GDM1 (cell line): ENCODE measurements at regions not wholly inside any gene's neighbourhood (a gene's known extent, or its start where the extent isn't known, plus 50 kb on each side); places are given as distances from the start of the nearest gene placed in this dataset.
"Not testable (repeated sequence)": the region's sequence is repeated elsewhere in the genome, so short reads cannot be mapped to it uniquely, and the experiment has no call there.

ENCODE experiments used
- DNase-seq: peaks from one replicate; lab custom pipeline; 2025; lab: John Stamatoyannopoulos, UW

DNA sequence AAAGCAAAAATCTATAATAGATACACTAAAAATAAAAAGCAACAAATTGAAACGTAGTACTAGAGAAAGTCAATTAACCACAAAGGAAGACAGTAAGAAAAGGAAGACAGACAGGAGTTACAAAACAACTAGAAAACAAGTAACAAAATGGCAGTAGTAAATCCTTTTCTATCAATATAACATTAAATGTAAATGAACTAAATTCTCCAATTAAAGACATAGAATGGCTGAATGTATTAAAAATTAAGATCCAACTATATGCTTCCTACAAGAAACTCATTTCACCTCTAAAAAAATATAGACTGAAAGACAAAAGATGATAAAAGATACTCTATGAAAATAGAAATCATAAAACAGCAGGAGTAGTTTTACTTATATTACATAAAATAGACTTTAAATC is 79.1 kb downstream of the CTH start:
- no peak for DNase-seq

- DNase-seq: no peak
These were observed 84.3 kb downstream of the CTH start for GRCh38 chr1:70495370-70495769.

- DNase-seq: no peak
These were observed 85.1 kb downstream of the CTH start for GRCh38 chr1:70496181-70496580.

- DNase-seq: no peak
These were observed 86.1 kb downstream of the CTH start for GRCh38 chr1:70497152-70497551.

GRCh38 chr1:70498666-70499065 is 87.6 kb downstream of the CTH start:
- no peak for DNase-seq

DNA sequence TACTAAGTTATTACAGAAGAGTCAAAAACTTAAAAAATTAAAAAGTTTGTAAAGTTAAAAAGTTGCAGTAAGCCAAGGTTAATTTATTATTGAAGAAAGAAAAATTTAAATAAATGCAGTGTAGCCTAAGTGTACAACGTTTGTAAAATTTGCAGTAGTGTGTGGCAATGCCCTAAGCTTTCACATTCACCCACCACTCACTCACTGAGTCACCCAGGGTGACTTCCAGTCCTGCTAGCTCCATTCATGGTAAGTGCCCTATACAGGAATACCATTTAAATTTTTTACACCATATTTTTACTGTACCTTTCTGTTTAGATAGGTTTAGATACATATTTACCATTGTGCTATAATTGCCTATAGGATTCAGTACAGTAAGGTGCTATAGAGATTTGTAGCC is 88.6 kb downstream of the CTH start:
- no peak for DNase-seq

DNA sequence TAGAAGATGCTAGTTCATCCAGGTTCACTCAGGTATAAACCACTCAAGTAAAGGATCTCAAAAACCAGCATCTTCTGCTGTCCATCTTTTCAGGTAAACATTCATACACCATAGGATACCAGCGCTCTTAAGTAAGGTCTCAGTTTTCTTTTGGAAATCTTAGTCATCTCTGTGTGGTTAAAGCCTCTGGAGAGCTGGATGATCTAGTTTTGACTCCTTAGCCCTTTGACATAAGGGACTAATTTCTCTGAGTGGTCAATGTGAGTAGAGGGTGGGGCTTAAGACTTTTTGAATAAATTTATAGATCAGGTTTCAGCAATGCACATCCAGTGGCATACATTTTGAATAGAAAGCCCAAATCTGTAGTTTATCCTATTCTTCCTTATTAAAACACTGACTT is 92.3 kb downstream of the CTH start:
- no peak for DNase-seq

GRCh38 chr1:70504176-70504820 is 93.2 kb downstream of the CTH start:
- DNase-seq: no peak

- no peak for DNase-seq
These were observed 93.7 kb downstream of the CTH start for GRCh38 chr1:70504821-70505193.

DNA sequence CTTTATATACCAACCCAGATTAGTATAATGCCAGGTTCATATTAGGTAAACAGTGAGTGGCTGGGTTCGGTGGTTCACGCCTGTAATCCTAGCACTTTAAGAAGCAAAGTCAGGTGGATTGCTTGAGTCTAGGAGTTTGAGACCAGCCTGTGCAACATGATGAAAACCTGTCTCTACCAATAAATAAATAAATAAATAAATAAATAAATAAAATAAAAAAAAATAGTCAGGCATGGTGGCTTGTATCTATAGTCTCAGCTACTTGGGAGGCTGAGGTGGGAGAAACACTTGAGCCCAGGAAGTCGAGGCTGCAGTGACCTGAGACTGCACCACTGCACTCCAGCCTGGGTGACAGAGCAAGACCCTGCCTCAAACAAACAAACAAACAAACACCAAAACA is 96.9 kb downstream of the CTH start:
- not testable (repeated sequence) for DNase-seq

DNA sequence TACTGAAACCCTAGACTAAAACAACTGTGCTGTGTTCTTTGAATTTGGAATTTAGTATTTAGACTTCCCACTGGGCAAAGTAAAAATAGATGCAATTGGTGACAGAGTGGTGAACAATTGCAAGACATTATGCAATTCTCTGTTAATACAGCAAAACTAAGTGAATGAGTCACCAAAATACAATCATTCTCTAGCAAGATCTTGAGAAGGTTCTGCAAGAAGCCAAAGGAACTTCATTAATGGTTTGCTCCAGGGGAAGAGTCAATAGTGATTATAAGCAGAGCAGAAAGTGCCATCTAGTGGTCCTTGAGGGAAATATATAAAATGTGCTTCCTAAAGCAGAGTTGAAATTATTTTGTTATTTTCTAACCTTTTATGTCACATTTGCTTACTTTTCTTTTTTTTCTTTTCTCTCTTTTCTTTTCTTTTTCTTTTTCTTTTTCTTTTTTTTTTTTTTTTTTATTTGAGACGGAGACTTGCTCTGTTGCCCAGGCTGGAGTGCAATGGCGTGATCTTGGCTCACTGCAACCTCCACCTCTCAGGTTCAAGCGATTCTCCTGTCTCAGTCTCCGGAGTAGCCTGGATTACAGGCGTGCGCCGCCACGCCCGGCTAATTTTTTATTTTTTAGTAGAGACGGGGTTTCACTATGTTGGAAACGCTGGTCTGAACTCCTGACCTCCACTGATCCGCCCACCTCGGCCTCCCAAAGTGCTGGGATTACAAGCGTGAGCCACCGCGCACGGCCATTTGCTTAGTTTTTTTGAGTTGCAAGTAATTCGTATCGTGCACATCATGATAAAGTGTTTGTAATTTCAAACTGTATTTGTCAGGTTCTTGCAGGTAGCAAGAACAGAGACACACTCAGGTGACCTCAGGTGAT is 99.2 kb downstream of the CTH start:
- DNase-seq: peak; percentile 11

- DNase-seq: no peak
These were observed 106.4 kb downstream of the CTH start for GRCh38 chr1:70517444-70517843.

DNA sequence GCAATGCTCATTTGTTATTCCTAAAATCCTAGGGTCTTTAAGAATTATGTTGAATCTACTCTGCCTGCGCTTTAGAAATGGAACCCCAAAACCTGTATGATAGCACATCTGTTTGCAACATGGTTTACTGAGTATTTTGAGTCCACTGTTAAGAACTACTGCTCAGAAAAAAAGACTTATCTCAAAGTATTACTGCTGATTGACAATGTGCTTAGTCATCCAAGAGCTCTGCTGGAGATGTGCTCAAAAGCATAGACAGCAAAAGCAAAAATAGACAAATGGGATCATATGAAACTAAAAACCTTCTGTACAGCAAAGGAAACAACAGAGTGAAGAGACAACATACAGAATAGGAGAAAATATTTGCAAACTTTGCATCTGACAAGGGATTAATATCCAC is 107.0 kb downstream of the CTH start:
- no peak for DNase-seq

DNA sequence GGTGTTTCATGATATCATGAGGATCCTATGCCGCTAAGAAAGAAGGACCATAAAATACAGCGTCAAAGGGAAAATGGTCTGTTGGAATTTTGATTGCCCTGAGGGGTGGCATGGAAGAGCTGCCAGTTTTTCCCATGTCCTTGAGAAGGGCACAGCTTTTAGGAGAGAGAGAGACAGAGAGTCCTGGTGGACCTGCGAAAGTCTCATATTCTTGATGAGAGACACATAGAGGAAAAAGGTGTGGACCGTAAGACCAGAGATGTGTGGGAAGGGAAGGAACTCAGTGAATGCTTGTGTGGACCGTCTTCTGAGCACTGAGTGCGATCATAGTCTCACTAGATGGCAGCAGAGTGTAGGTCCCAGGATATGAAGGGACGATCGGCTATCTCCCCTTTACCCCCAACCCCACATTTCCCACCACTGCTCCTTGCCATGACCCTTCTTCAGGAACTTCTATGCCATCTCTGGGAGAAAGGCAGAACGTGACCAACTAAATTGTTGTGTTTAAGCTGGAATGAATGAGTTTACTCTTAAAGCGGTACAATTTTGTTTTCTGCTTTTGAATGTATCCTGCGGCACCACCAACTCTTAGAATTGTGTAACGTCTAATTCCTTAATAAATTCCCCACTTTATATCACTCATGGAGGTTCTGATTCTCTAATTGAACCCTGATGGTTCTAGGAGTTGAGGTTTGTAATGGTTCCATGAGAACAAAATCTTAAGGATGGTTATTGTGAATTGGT is 117.7 kb downstream of the CTH start:
- DNase-seq: peak; percentile 26

GRCh38 chr1:70536708-70537366 is 125.8 kb downstream of the CTH start:
- no peak for DNase-seq

GRCh38 chr1:70537788-70538187 is 126.7 kb downstream of the CTH start:
- DNase-seq: no peak

DNA sequence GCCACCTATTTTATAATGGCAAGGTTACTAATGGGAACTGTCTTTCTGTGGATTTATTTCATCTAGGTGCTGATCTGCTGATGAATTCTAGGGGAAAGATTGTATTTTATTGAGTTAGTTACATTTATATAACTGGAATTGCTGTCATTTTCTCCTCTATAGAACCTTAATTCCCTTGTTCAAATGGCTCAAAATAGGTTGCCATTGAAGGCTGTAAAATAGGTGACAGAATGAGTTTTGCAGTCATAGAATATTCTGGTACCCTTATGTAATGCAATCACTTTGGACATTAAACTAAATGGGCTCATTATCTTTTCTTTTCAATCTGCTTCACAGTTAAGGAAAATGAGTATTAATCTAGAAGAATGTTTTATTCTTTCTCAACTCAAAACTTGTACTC is 131.0 kb downstream of the CTH start:
- no peak for DNase-seq

DNA sequence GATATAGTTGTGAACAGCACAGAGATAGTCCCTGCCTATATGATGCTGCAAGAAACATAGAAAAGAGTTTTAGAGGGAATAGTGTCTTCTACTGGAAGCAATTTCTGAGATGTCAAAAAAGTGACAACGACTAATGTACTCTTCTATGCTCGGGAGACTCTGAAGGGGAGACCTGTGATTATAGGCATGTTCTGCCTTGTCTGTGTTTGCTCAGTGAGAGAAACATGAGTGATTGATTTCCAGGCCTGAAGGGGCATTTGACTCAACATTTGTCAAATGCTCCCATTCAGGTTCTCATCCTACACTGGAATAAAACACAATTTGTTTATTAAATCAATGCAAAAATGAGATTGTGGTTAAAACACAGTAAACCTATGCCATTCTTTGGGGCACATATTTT is 131.8 kb downstream of the CTH start:
- no peak for DNase-seq

DNA sequence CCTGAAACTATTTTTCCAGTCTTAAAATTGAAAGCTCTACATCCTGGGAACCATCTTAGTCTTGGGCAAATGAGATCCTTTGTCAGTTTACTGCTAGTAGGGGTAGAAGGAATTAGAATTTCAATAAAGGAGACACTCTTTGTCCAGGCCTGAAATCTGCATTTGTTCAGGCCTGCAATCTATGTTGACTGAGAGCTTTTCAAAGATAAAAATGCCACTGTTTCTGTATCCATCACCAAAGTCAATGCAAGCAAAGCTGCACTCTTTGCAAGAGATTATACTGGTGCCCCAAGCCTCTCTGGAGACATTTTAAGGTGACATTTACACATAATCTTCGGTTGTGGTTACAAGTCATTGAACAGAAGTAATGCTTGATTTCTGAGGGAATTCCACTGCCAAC is 135.7 kb downstream of the CTH start:
- DNase-seq: no peak

- DNase-seq: no peak
These were observed 141.8 kb downstream of the CTH start for GRCh38 chr1:70552662-70553566.

DNA sequence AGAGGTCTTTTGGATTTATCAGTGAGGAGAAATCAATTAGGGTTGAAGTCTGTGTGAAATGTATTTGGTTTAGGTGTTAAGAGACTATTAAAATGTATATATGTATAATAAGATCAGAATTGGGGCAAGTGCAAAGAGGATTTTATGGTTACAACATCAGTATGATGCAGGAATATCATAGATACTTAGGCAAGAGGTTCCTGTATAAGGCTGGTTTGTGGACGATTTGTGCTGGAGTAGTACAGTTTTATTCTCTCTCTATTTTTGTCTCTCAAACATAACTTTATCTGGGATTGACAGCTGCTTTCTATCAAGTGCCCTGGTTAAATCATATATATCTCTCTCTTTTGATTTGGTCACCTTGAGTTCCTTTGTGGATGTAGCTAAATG is 142.5 kb downstream of the CTH start:
- DNase-seq: no peak
